ENCODE measurements at regions not wholly inside any gene's neighbourhood (a gene's known extent, or its start where the extent isn't known, plus 50 kb on each side); places are given as distances from the start of the nearest gene placed in this dataset.

DNA sequence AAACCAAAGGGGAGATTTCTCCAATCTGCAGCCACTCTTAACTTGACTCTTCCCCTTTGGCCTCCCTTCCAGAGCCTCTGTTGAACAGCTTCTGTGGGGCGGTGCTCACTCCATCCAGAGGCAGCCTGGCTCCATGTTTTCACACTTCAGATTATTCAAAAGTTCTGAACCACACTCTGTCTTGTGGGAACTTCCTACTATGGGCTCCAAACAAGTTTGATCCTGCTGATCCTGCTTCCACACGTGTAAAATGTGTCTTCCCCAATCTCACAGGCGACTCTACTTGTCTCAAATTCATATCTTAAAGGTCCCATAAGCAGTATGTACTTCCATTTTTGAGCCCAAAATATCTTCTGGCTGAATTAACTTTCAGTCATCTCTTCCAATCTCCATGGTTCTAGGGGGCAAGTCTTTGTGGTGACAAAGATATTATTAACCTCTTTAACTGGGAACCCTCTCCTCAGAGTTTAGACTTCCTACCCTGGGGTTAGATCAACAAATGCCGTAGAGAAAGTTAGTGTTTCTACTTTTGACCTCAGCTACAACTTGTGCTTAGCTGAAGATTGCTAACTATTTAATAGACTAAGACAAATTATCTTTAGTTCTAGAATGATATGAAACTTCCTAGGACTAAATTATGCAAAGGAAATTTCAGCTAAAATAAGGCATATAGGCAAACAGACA, 176.3 kb upstream of the BCL6 start:
- Mint-ChIP-seq H3K4me1 (ENCODE audit: low read depth) (peaks cover 53% of the 10 kb centered on the region), H3K27me3 (ENCODE audit: insufficient read depth) (no peaks in the 10 kb centered on the region; the same call in 1 of the 2 replicates), H3K27ac (no peak overlapping the region), H3K9me3 (peaks cover 6% of the 10 kb centered on the region), H3K36me3 (ENCODE audit: low read depth) (peaks cover 10% of the 10 kb centered on the region), H3K4me3 (no peak overlapping the region)
- no peak for DNase-seq
- TF ChIP-seq, protein P1, sequence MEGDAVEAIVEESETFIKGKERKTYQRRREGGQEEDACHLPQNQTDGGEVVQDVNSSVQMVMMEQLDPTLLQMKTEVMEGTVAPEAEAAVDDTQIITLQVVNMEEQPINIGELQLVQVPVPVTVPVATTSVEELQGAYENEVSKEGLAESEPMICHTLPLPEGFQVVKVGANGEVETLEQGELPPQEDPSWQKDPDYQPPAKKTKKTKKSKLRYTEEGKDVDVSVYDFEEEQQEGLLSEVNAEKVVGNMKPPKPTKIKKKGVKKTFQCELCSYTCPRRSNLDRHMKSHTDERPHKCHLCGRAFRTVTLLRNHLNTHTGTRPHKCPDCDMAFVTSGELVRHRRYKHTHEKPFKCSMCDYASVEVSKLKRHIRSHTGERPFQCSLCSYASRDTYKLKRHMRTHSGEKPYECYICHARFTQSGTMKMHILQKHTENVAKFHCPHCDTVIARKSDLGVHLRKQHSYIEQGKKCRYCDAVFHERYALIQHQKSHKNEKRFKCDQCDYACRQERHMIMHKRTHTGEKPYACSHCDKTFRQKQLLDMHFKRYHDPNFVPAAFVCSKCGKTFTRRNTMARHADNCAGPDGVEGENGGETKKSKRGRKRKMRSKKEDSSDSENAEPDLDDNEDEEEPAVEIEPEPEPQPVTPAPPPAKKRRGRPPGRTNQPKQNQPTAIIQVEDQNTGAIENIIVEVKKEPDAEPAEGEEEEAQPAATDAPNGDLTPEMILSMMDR (IDR thresholded peaks at IDR 0.05): no peak

DNA sequence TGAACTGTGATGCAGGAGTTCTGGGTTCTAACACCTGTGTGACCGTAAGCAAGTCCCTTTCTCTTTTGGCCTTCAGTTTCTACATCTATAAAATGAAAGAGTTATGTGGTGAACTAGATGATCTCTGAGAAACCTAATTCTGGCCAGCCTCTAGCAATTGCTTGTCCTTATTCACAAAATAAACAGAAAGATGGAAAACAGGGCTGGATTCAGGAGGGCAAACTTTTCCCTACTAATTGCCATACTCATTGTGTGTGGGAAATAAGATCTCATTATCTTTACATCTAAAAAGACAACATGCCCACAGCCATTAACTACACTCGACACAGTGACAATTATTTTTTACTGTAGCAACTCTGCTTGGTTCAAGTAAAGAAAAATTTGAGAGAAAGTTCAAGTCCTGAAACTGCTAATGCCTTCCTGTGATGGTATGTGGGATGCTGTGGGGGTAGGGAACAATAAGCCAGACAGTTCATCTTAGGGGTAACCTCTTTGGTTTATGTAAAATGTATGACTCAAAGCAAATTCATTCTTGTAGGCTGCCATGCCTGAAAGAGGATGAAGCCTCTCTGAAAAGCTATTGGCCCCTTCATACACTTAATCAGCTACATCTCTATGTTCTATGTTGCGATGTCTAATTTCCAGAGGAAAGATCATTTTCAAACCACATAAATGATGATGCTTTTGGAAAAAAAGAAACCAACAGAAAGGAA, 177.6 kb upstream of the BCL6 start:
- Mint-ChIP-seq H3K27ac (peak overlapping the region; percentile 49), H3K36me3 (ENCODE audit: low read depth) (peaks cover 10% of the 10 kb centered on the region), H3K27me3 (ENCODE audit: insufficient read depth) (no peaks in the 10 kb centered on the region; the same call in 1 of the 2 replicates), H3K4me3 (peak overlapping the region; percentile 55), H3K4me1 (ENCODE audit: low read depth) (peaks cover 41% of the 10 kb centered on the region), H3K9me3 (peaks cover 6% of the 10 kb centered on the region)
- peak; percentile 66 for DNase-seq
- TF ChIP-seq, protein P1 (IDR thresholded peaks at IDR 0.05): no peak

DNA sequence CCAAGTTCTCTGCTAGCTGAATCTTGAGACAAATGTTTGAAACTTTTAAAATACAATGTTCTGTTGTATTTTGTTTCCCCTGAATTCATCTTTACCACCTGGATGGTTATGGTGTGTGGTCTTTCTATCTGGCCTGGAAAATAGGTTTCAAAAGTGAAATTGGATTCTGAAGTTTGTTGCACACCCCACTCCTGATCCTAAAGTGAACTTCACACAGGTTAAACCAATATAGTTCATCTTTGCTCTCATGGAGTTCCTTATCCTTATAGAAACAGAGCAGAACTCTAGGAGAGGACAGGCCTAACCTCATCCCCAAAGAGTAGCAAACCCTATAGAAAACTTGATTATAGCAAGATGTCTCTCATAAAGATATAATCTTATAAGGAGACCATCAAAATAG, 179.4 kb upstream of the BCL6 start:
- Mint-ChIP-seq H3K4me1 (ENCODE audit: low read depth) (peaks cover 36% of the 10 kb centered on the region), H3K36me3 (ENCODE audit: low read depth) (peaks cover 10% of the 10 kb centered on the region), H3K4me3 (no peak overlapping the region), H3K9me3 (peaks cover 6% of the 10 kb centered on the region), H3K27ac (no peak overlapping the region), H3K27me3 (ENCODE audit: insufficient read depth) (no peaks in the 10 kb centered on the region; the same call in 1 of the 2 replicates)
- no peak for DNase-seq
- TF ChIP-seq, protein P1 (IDR thresholded peaks at IDR 0.05): no peak

DNA sequence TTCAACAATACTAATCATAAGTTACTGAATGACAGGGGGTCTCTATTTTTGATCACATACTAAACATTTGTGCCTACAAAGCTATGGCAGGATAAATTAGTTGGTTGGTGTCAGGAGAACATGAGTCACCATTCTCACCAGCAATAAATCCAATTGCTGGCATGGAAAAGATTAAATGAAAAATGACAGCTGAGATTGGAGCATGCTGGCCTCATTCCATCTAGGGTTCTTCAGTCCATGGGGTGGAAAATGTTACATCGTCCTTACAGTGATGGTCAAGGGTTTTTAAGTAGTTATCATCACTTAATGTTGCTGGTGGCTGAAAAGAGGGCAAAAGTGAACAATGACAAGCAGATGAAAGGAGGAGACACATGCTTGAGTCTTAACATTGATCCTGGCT, 180.1 kb upstream of the BCL6 start:
- H3K27me3 Mint-ChIP-seq (ENCODE audit: insufficient read depth): no peaks in the 10 kb centered on the region; the same call in 1 of the 2 replicates
- H3K27ac Mint-ChIP-seq: no peak overlapping the region
- peaks cover 30% of the 10 kb centered on the region for H3K4me1 Mint-ChIP-seq (ENCODE audit: low read depth)
- H3K4me3 Mint-ChIP-seq: no peak overlapping the region
- no peak for DNase-seq
- peaks cover 6% of the 10 kb centered on the region for H3K9me3 Mint-ChIP-seq
- TF ChIP-seq, protein P1 (IDR thresholded peaks at IDR 0.05): no peak
- H3K36me3 Mint-ChIP-seq (ENCODE audit: low read depth): peaks cover 10% of the 10 kb centered on the region

DNA sequence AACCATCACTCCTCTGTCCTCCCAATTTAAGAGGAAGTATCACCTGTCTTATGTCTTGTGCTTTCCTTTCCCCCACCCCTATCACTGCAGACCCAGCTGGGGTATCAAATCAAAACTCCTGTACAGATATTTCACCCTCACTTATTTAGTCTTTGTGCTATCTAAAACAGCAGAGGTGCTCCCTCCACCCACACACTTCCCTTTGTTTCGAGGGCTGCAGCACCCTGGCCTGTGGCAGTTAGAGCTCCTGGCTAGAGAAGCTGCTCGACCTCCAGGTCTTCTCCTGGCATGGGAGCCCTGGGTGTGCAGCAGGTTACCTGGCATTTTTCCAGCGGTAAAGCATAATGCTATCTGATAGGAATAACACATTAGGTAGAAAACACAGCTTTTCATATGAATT, 181.4 kb upstream of the BCL6 start:
- Mint-ChIP-seq H3K9me3 (peaks cover 6% of the 10 kb centered on the region), H3K36me3 (ENCODE audit: low read depth) (peaks cover 10% of the 10 kb centered on the region), H3K27ac (no peak overlapping the region), H3K27me3 (ENCODE audit: insufficient read depth) (no peaks in the 10 kb centered on the region; the same call in 1 of the 2 replicates), H3K4me1 (ENCODE audit: low read depth) (peaks cover 20% of the 10 kb centered on the region), H3K4me3 (no peak overlapping the region)
- DNase-seq: no peak
- TF ChIP-seq, protein P1 (IDR thresholded peaks at IDR 0.05): no peak
